ENCODE measurements at regions not wholly inside any gene's neighbourhood (a gene's known extent, or its start where the extent isn't known, plus 50 kb on each side); places are given as distances from the start of the nearest gene placed in this dataset.

- DNase-seq, result no peak
Observed at GRCh38 chr4:157444014-157444413, 223.5 kb downstream of the GRIA2 start.

GRCh38 chr4:157443537-157443936, 223.0 kb downstream of the GRIA2 start:
- DNase-seq, result no peak

GRCh38 chr4:157425897-157426296, 205.4 kb downstream of the GRIA2 start:
- DNase-seq, result no peak

DNA sequence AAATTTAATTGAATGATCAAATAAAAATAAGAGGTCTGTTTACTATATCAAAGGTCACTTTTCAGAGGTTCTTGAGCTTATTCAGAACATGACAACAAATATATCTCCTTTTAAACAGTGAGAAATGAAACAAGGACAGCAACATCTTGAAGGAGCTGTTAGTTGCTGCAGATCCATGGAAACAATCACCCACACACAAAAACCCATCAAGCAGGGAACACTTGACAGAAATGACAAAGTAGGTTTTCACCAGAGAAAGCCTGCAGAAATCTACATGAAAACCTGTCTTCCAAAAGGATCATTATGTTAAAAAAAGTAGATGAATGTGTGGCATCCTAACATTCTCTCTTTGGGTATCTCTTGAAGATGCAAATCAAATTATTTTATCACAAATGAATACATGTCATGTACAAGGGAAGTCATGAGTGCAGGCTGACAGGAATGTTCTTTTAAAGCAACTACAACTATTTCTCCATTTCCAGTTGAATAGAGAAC, 203.0 kb downstream of the GRIA2 start:
- no peak for DNase-seq

DNA sequence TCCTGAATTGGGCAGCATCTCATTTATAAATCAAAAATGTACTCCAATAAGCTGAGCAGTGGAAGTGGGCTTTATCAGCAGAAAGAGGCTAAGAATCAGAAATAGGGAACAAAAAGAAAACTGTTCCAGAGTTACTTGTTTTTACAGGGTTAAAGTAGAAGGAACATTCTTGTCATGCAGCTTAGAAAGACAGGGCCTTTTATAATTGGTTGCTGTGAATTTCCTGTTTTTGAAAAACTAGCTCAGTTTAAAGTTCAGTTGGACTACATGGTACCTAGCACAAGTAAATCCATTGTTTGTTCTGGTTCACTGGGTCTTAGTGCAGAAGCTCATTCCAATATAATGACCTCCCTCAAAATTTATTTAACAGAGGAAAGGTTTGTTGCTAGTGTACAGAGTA, 200.8 kb downstream of the GRIA2 start:
- no peak for DNase-seq
